Superior temporal gyrus (tissue), 1 donor: ENCODE measurements at regions not wholly inside any gene's neighbourhood (a gene's known extent, or its start where the extent isn't known, plus 50 kb on each side); places are given as distances from the start of the nearest gene placed in this dataset.

ENCODE experiments used
- DNase-seq: peaks from one replicate; pipeline ENCODE4 v3.0.0-alpha.2; 2016; ENCODE audit errors: extremely low spot score

DNA sequence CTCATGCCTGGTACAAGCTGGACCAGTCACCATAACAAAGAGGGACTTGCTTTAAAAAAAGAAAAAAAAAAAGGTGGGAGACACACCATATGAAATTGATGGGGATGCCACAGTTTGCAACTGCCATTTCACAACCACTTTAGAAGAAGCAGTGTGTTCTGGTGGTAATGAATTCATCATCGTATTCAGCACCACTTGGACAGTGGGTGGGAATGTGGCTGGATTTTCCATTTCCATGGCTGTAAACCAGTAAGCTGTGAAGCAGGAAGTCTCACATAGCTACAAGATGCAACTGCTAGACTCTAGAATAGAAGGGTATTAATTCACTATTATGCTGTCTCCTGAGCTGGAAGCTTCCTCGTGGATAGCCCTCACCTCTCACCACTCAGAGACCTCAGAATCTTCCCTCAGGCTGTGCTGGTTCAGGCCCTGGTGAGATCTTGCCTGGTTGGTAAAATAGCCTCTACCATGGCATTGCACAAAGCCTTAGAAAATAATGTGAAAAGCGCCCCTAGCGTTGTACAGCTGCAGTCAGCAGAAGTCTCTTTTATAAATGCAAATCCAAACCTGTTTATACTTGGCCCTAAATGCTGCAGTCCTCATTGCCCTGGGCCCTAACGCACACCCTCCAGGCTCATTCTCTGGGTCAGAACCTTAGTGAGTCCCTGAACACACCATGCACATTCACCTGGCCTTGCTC is 150.7 kb downstream of the KCTD15 start:
- peak; percentile 40 for DNase-seq

DNA sequence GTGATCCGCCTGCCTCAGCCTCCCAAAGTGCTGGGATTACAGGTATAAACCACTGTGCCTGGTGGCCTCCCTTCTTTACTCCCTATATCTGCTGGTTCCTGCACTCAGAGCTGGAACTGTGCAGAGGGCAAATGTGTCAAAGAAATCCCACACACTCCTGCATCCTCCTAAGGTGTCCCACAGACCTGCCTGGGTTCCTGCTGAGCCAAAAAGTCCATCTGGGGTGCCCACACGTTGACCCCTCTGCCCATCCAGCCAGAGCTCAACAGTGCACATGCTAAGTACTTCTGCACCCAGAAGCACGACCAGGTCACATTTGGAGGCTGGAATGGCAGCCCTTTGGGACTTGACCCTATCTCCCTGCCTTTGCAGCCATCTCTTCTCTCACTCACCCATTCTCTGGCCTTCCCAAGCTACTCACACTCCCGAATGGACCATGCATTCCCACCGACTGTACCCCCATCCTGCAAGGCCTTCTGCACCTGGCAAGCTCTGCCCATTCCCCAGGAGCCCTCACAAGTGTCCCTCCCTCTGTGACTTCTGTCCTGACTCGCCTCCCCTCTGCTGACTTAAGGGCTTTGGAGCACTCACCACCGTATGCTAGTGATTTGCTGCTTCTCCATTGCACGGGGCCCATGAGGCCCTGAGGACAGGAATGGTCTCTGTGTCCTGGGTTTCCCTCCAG is 152.1 kb downstream of the KCTD15 start:
- no peak for DNase-seq

DNA sequence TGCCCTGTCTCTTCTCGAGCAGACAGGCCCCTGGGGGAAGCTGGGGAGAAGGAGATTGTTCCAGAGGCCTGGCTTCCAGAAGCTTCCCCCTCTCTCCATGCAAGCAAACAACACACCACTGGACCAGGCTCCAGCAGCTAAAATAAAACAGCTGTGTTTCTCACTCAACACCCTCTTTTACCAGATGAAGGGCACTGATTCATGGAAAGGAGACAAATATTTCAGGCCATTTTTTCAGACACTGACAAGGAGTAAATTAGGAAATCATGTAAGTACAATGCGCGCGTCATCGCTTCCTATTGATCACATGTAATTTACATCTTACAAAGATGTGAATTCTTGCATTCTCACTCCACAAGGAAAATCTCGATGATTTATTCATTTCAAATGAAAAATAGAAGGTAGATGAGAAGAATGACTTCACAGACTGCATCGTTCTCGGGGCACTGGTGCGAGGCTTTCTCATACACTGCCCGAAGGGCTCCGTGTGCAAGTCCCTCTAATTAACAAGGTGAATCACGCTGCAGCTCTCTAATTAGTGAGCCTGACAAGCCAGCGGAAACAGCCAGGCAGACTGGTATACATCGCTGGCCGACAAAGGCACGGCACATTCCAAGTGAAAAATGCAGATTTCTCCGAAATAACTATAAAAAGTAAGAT is 153.6 kb downstream of the KCTD15 start:
- DNase-seq = no peak

DNA sequence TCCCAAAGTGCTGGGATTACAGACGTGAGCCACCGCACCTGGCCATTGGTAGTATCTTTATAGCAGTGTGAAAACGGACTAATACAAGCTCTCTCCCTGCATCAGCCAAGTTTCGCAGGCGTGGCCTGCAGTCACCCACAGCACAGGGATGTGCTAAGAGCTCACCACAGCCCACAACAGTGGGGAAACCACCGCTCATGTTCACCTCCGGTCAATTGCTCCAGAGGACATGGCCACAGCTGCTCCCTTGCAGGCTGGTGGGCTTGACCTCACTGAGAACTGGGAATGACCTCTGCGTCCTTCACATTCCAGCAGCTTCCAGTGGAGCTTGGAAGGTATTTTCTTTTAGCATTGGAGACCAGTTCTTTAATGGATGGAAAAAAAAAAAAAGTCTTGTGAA is 156.4 kb downstream of the KCTD15 start:
- DNase-seq = no peak

DNA sequence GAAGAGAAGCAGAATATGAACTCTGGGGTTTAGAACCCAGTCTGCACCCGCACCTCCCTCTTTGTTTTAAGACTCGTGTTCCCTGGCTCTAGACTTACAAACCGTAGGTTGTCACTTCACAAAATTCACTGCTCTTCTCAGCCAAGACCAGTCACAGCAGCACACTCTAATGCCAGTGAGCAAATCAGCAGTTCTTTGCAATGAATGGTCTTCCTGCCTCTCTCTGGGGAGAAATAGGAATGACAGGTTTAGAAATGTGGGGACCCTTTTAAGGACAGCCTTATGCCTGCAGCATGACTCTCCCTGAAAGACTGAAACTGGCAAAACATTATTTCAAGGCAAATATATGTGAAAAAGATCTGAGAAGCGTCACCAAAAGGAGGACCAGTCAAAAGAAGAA is 156.9 kb downstream of the KCTD15 start:
- no peak for DNase-seq

DNA sequence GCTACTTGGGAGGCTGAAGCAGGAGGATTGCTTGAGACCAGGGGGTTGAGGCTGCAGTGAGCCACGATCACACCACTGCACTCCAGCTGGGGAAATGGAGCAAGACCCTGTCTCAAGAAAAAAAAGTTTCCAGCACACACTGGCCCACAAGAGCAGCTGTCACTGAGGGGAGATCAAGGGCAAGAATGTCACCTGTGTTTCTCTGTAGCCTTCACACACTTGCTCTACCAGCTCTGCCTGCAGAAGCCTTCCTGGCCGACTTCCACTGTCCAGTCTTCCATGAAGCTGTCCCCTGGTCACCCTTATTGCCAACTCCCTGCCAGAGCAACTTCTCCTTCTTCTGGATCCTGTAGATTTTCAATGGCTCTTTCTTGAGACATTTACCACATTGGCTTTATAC is 158.0 kb downstream of the KCTD15 start:
- DNase-seq = no peak

DNA sequence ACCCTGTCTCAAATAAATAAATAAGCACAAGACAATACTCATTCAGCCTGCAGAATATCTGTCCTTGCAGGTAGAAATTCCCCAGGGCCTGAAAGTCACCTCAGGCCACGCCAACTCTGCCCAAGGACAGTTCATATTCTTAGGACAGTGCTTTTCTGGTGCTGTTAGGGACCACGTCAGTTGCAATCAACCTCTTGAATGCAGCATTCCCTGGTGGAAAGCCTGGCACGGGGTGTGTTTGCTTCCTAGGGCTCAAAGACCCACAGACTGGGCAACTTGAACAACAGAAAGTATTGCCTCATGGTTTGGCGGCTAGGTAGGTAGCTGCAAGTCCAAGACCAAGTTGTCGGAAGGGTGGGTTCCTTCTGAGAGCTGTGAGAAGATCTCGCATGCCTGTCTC is 160.3 kb downstream of the KCTD15 start:
- no peak for DNase-seq

DNA sequence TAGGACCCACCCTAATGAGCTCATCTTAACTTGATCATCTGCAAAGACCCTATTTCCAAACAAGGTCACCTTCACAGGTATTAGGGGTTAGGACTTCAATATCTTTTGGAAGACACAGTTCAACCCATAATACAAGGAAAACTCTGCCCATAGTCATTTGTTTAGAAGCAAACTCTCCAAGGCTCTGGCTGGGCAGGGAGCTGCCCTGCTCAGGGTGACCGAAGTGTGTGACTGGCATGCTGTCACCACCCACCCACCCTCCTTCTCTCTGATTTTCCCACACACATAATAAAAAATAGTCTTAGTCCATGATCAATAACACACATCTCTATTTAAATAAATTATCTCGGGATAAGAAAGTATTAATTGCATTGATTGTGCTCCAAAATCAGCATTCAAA is 161.1 kb downstream of the KCTD15 start:
- no peak for DNase-seq

DNA sequence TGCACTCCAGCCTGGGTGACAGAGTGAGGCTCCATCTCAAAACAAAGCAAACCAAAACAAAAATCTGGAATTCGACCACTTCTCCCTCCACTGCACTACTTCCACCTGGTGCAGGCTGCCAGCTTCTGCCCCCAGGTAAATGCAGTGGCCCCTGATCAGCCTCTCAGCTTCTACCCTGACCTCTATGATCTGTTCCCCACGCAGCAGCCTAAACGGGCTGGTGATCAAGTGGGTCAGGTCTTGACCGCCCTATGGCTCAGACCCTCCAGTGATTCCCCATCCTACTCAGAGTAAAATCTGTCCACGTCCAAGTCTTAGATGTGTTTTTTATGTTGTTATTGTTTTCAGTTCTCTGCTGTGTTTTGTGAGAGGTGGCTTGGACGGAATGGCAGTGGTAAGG is 163.9 kb downstream of the KCTD15 start:
- DNase-seq = no peak

DNA sequence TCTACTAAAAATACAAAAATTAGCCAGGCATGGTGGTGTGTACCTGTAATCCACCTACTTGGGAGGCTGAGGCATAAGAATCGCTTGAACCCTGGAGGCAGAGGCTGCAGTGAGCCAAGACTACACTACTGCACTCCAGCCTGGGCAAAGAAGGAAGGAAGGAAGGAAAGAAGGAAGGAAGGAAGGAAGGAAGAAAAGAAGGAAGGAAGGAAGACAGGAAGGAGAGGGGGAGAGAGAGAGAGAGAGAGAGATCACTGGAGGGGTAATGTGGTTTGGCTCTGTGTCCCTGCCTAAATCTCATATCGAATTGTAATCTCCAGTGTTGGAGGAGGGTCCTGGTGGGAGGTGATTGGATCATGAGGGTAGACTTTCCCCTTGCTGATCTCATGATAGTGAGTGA is 165.5 kb downstream of the KCTD15 start:
- no peak for DNase-seq

DNA sequence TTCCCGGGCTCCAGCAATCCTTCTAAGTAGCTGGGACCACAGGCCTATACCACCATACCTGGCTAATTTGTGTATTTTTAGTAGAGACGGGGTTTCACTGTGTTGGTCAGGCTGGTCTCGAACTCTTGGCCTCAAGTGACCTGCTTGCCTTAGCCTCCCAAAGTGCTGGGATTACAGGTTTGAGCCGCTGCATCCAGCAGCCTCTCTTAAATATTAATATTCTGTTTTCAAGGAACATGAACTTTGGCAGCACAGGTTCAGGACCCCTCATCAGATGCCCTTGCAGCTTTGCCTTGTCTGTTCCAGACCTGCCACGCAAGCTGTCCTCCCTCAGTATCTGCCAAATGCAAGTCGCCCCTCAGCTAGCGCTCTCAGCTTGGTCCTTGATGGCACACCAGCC is 166.8 kb downstream of the KCTD15 start:
- DNase-seq = no peak

DNA sequence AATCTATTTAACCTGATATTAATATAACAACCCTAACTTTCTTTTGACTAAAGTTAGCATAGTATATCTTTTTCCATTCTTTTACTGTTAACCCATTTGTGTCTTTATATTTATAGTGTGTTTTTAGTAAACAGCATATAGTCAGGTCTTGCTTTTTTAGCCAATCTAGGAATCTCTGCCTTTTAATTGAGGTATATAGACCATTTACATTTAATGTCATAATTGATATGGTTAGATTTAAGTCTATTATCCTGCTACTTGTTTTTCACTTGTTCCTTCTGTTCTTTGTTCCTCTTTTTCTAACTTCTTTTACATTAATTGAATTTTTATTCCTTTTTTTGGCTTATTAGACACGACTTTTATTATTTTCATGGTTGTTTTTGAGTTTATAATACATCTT is 174.4 kb downstream of the KCTD15 start:
- DNase-seq = no peak

DNA sequence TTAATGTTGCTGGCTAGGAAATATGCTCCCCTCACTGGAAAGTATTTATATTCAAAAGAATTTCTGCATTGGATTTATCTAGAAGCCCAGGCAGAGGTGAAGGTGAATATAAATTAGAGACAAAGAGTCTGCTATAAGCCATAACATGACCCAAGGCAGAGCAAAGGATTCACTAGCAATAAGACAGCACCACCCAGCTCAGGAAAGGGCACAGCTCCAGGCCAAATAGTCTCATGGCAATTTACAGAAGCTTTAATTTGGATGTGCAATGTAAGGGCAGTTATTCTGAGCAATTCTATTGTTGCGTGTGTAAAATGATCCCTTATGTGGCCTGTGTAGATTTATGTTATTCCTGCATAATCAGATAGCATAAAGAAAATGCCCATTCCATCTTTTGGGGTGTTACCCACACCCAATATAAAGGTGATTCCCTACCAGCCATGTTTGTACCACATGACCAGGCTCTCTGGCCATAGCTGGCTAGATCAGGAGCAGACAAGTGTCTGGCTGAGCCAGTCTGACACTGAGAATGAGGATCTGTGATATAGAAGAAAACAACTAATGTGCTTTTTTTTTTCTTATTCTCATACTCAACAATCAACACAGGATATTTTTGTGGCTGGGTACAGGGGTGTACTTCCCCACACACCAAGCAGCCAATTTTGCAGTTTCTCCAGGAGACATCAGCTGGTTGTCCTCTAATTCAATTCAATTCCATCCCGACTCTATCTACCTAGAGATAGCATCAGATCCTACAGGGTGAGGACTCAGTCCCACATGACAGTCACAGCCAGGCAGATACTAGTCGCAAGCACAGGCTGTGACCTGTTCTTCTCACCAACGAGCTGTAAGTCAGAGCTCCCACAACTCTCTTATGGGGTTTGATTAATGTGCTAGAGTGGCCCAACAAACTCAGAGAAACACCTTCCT is 181.4 kb downstream of the KCTD15 start:
- DNase-seq = no peak

DNA sequence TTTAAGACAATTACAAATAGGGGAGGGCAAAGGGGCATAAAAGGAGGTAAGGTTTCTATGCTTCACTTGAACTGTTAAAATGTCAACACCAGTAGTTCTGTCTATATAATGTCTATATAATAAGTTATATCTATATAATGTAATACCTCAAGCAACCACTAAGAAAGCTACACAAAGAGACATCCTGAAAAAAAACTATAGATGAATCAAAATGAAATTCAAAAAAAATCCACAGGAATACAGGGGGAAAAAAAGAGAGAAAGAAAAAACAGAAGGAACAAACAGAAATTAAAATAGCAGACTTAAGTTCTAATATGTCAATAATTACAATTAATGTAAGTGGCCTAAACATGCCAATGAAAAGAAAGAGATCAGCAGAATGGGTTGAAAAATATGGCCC is 186.0 kb downstream of the KCTD15 start:
- no peak for DNase-seq

DNA sequence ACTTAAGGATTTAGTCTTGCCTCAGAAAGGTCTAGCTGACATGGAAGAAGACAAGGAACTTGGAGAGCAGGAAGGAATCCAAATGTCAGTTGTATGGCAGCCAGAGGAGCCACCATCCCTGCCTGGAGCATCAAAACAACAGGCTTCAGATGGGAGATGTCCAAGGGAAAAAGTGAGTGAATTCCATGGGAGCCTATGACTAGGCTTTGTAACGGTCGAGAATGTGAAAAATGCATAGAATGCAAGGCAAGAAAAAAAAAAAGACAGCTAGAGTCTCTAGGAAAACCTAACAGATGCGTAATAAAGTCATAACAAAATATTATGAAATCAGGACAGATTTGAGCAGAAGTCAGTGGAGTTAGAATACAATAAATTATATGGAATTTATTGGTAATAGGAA is 183.7 kb upstream of the LSM14A start:
- DNase-seq = no peak

DNA sequence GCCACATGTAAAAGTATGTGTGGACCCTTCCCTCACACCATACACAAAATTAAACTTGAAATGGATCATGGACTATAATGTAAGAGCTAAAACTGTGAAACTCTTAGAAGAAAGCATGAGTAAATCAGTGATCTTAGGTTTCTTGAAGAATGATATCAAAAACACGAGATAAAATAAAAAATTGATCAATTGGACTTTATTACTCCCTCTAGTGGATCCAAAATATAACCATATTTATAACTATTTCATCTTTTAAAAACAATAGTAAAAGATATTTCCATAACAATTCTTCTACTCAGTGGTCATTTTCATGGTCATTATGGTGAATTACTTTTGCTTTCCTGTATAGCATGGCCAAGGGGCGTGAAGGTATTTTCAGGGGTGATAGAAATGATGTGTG is 174.6 kb upstream of the LSM14A start:
- no peak for DNase-seq

DNA sequence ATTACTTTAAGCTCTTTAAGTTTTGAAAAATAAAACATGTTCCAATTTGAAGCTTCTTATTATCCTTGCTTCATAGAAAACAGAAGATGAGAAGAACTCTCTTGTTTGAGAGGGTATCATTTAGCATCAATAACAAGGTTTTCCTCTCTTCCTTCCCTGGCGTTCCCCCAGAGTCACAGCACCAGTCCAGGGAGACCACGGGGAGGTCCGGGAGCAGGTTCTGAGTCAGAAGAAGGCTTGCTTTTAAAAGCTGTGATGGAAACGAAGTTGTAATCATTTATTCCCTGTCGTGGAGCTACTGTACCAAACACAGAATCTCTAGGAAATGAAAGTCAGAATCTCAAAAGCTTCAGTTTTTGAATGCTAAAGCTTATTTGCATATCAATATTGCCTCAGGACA is 174.0 kb upstream of the LSM14A start:
- peak; percentile 8 for DNase-seq

DNA sequence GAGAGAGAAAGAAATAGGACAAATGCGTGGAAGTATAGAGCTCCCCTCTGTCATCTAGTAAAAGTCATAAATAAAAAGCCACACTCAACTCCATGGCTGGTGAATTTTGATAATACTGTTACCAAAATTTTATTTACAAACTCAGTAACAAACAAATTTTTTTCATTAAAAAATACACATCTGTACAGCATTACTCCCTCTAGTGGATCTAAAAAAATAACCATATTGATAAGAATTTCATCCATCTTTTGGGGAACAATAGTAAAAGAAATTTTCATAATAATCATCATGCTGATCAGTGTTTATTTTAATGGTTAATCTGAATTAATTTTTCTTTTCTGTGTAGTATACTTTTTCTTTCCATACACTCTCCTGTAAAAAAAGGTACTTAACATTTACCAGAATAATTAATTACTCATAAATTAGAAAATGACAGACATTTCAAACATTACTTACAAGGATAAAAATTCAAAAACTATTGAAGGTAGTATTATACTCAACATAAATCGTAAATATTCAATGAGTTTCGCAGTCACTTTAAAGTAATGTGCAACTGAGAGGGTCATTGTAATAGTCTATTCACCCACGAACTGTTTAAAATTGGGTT is 173.5 kb upstream of the LSM14A start:
- DNase-seq = peak; percentile 43

DNA sequence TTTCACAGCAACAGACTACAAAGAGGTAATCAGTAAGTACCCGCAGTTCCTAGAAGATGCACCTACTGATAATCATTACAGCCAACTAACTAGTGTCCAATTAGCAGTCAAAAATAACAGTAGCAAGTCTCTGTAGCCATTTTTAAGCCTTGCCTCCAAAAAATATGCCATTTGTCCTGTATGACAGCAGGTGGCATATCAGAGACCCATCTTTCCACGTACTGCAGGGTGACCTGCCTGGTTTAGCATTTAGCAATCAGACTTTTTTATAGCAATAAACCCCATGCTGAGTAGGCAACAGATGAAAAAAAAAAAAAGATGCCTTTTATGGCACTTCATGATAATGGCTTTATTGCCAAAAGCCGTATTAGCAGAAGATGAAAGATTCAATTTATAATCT is 155.3 kb upstream of the LSM14A start:
- DNase-seq = no peak

DNA sequence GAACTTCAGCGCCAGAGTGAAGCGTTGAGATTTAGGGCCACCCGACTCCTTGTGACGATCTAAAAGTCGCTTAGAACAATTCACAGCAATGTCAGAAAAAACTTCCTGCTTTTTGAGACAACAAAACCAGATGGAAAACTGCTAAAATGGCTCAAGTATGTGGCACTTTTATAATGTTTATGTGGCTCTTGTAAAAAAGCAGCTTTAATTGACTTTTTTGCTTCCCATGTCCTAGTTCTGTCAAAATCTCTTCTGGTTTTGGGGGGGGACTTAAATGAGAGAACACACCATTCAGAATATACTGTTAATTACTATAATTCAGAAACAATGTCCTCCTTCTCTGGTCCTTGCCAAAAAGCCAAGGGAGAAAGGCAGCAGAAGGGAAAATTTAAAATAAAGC is 154.7 kb upstream of the LSM14A start:
- no peak for DNase-seq

DNA sequence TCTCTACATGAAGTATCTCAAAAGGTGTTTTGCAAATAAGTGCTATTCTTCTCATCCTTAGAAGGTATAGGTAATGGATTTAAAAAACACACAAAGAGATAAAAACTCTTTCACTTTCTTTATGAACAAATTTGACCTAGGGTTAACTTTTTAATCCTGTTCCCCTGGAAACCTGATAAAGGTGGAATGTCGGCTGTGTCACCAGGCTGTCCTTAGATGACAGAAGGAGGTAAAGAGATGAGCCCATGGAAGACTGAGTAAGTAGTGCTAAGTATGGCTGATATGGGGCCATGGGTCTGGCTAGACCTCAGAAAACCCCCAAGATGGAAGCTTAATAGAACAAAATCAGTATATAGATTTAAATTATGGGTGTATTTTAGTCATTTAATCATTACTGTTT is 153.8 kb upstream of the LSM14A start:
- DNase-seq = no peak

DNA sequence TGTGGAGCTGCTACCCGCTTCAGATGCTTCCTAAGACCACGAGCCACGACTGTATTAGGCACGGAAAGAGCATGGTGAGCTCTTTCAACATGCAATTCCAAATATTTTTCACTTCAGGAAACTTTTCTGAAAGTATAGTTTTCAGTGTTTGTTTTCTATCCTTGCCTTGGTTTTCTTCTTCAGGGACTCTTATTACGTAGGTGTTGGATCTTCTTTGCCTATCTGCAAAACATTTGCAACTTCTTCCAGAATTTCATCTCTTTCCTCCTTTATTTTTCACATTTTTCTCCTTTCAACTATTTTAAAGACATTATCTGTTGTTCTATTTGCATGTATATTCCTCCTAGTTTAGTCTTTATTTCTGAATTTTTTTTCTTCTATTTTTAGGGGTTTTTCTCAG is 148.9 kb upstream of the LSM14A start:
- no peak for DNase-seq
